Naive B cell (primary cell): ENCODE measurements at regions not wholly inside any gene's neighbourhood (a gene's known extent, or its start where the extent isn't known, plus 50 kb on each side); places are given as distances from the start of the nearest gene placed in this dataset.
A peak's percentile ranks its signal among the peaks of the same experiment; 100 is the strongest.

Experiments
- ATAC-seq, 2 donors: fragments of 150-1000 bp; cut with Tn5 transposase; 2 replicates each; pipeline ENCODE4 v1.10.0; 2021; ENCODE audit warnings: low read depth in 2 of 2, mild to moderate bottlenecking in 2 of 2, moderate library complexity in 2 of 2
- DNase-seq: peaks from one replicate; pipeline ENCODE4 v3.0.0; 2022
- H3K27ac Mint-ChIP-seq, 6 donors: one replicate each; pipeline ENCODE4 v1.8.0; 2020 to 2022; ENCODE audit warnings: mild to moderate bottlenecking in 6 of 6, mixed read lengths in 6 of 6, moderate library complexity in 5 of 6, inconsistent platforms in 2 of 6
- H3K27me3 Mint-ChIP-seq, 3 donors: one replicate each; pipeline ENCODE4 v1.8.0; 2021 to 2022; ENCODE audit warnings: mixed read lengths in 3 of 3, mild to moderate bottlenecking in 1 of 3
- H3K36me3 Mint-ChIP-seq, 2 donors: one replicate each; pipeline ENCODE4 v1.8.0; 2020 to 2022; ENCODE audit warnings: mixed read lengths in 2 of 2, inconsistent platforms in 1 of 2, mild to moderate bottlenecking in 1 of 2
- H3K4me1 Mint-ChIP-seq, 3 donors: one replicate each; pipeline ENCODE4 v1.8.0; 2020 to 2022; ENCODE audit warnings: mixed read lengths in 3 of 3, inconsistent platforms in 1 of 3, mild to moderate bottlenecking in 1 of 3, moderate library complexity in 1 of 3
- H3K4me3 Mint-ChIP-seq, 8 donors: one replicate each; pipeline ENCODE4 v1.8.0; 2020 to 2022; ENCODE audit warnings: mild to moderate bottlenecking in 8 of 8, mixed read lengths in 8 of 8, moderate library complexity in 8 of 8, inconsistent platforms in 2 of 8
- H3K9me3 Mint-ChIP-seq, 7 donors: one replicate each; pipeline ENCODE4 v1.8.0; 2020 to 2022; ENCODE audit warnings: mixed read lengths in 7 of 7, mild to moderate bottlenecking in 5 of 7, inconsistent platforms in 2 of 7, moderate library complexity in 1 of 7

GRCh38 chr5:145708169-145708568, 127.0 kb downstream of the PRELID2 start:
- ATAC-seq: no peak
- Mint-ChIP-seq H3K36me3 (no peaks in the 10 kb centered on the region), H3K4me1 (no peaks in the 10 kb centered on the region), H3K27me3 (no peaks in the 10 kb centered on the region), H3K4me3 (no peak overlapping the region), H3K9me3 (no peaks in the 10 kb centered on the region), H3K27ac (no peak overlapping the region)
- DNase-seq: no peak

- Mint-ChIP-seq H3K27me3 (no peaks in the 10 kb centered on the region), H3K27ac (no peak overlapping the region), H3K36me3 (no peaks in the 10 kb centered on the region), H3K9me3 (no peaks in the 10 kb centered on the region), H3K4me3 (no peak overlapping the region), H3K4me1 (no peaks in the 10 kb centered on the region)
- DNase-seq (no peak), ATAC-seq (no peak)
These were observed 130.4 kb downstream of the PRELID2 start for GRCh38 chr5:145704724-145705123.

- DNase-seq (no peak), ATAC-seq (no peak)
- H3K27ac Mint-ChIP-seq: no peak overlapping the region
- H3K36me3 Mint-ChIP-seq: no peaks in the 10 kb centered on the region
- H3K27me3 Mint-ChIP-seq: no peaks in the 10 kb centered on the region
- no peak overlapping the region for H3K4me3 Mint-ChIP-seq
- no peaks in the 10 kb centered on the region for H3K4me1 Mint-ChIP-seq
- H3K9me3 Mint-ChIP-seq: no peaks in the 10 kb centered on the region
These were observed 131.3 kb downstream of the PRELID2 start for GRCh38 chr5:145703856-145704255.

GRCh38 chr5:145701404-145701803, 133.7 kb downstream of the PRELID2 start:
- Mint-ChIP-seq H3K4me1 (no peaks in the 10 kb centered on the region), H3K27ac (no peak overlapping the region), H3K27me3 (no peaks in the 10 kb centered on the region), H3K9me3 (no peaks in the 10 kb centered on the region), H3K4me3 (no peak overlapping the region), H3K36me3 (no peaks in the 10 kb centered on the region)
- ATAC-seq (no peak), DNase-seq (no peak)

- DNase-seq: no peak
- H3K4me3 Mint-ChIP-seq: no peak overlapping the region
- no peak for ATAC-seq
- H3K36me3 Mint-ChIP-seq: no peaks in the 10 kb centered on the region
- H3K9me3 Mint-ChIP-seq: no peaks in the 10 kb centered on the region
- no peaks in the 10 kb centered on the region for H3K4me1 Mint-ChIP-seq
- no peak overlapping the region for H3K27ac Mint-ChIP-seq
- no peaks in the 10 kb centered on the region for H3K27me3 Mint-ChIP-seq
These were observed 135.3 kb downstream of the PRELID2 start for GRCh38 chr5:145699846-145700245.

- Mint-ChIP-seq H3K36me3 (no peaks in the 10 kb centered on the region), H3K27ac (no peak overlapping the region), H3K27me3 (no peaks in the 10 kb centered on the region), H3K4me1 (no peaks in the 10 kb centered on the region), H3K4me3 (no peak overlapping the region), H3K9me3 (no peaks in the 10 kb centered on the region)
- no peak for ATAC-seq
- DNase-seq: no peak
These were observed 137.7 kb downstream of the PRELID2 start for GRCh38 chr5:145697251-145697990.

GRCh38 chr5:145689235-145689634, 145.9 kb downstream of the PRELID2 start:
- DNase-seq: peak; percentile 27
- Mint-ChIP-seq H3K9me3 (peaks cover 0 to 2% (median 0%) of the 10 kb centered on the region in 7 donors), H3K36me3 (no peaks in the 10 kb centered on the region), H3K4me3 (peak overlapping the region in 1 of 8 donors; percentile 18), H3K4me1 (peaks cover 11 to 18% (median 14%) of the 10 kb centered on the region in 3 donors), H3K27ac (peak overlapping the region in 3 of 6 donors; percentile 13 to 83 (median 43)), H3K27me3 (no peaks in the 10 kb centered on the region)
- peak; percentile 84 to 97 for ATAC-seq

- no peaks in the 10 kb centered on the region for H3K36me3 Mint-ChIP-seq
- no peak for DNase-seq
- H3K27me3 Mint-ChIP-seq: no peaks in the 10 kb centered on the region
- no peak for ATAC-seq
- H3K27ac Mint-ChIP-seq: no peak overlapping the region
- H3K4me3 Mint-ChIP-seq: no peak overlapping the region
- peaks cover 0 to 2% (median 0%) of the 10 kb centered on the region in 7 donors for H3K9me3 Mint-ChIP-seq
- peaks cover 11 to 18% (median 14%) of the 10 kb centered on the region in 3 donors for H3K4me1 Mint-ChIP-seq
These were observed 147.2 kb downstream of the PRELID2 start for GRCh38 chr5:145687943-145688342.

GRCh38 chr5:145685417-145685816, 149.7 kb downstream of the PRELID2 start:
- H3K4me1 Mint-ChIP-seq: peaks cover 11 to 18% (median 14%) of the 10 kb centered on the region in 3 donors
- no peak for ATAC-seq
- H3K4me3 Mint-ChIP-seq: no peak overlapping the region
- H3K9me3 Mint-ChIP-seq: peaks cover 0 to 2% (median 0%) of the 10 kb centered on the region in 7 donors
- no peaks in the 10 kb centered on the region for H3K36me3 Mint-ChIP-seq
- no peaks in the 10 kb centered on the region for H3K27me3 Mint-ChIP-seq
- no peak overlapping the region for H3K27ac Mint-ChIP-seq
- DNase-seq: no peak

- Mint-ChIP-seq H3K36me3 (no peaks in the 10 kb centered on the region), H3K27ac (no peak overlapping the region), H3K4me1 (peaks cover 0 to 3% (median 0%) of the 10 kb centered on the region in 3 donors), H3K9me3 (peaks cover 0 to 2% (median 0%) of the 10 kb centered on the region in 7 donors), H3K27me3 (no peaks in the 10 kb centered on the region), H3K4me3 (no peak overlapping the region)
- ATAC-seq: no peak
- no peak for DNase-seq
These were observed 151.7 kb downstream of the PRELID2 start for GRCh38 chr5:145683431-145683830.

GRCh38 chr5:145682197-145682899, 152.8 kb downstream of the PRELID2 start:
- no peak overlapping the region for H3K27ac Mint-ChIP-seq
- no peaks in the 10 kb centered on the region for H3K27me3 Mint-ChIP-seq
- ATAC-seq (no peak), DNase-seq (no peak)
- no peaks in the 10 kb centered on the region for H3K4me1 Mint-ChIP-seq
- peaks cover 0 to 2% (median 0%) of the 10 kb centered on the region in 7 donors for H3K9me3 Mint-ChIP-seq
- H3K4me3 Mint-ChIP-seq: no peak overlapping the region
- no peaks in the 10 kb centered on the region for H3K36me3 Mint-ChIP-seq

GRCh38 chr5:145681686-145682085, 153.5 kb downstream of the PRELID2 start:
- ATAC-seq: peak in 1 of 2 donors; percentile 46

GRCh38 chr5:145681216-145681615, 153.9 kb downstream of the PRELID2 start:
- H3K27ac Mint-ChIP-seq: no peak overlapping the region
- H3K36me3 Mint-ChIP-seq: no peaks in the 10 kb centered on the region
- peaks cover 0 to 2% (median 0%) of the 10 kb centered on the region in 7 donors for H3K9me3 Mint-ChIP-seq
- H3K4me3 Mint-ChIP-seq: no peak overlapping the region
- DNase-seq (no peak), ATAC-seq (no peak)
- no peaks in the 10 kb centered on the region for H3K27me3 Mint-ChIP-seq
- H3K4me1 Mint-ChIP-seq: no peaks in the 10 kb centered on the region

More at GRCh38 chr5:145681686-145682085, 153.5 kb downstream of the PRELID2 start:
- peak; percentile 16 for DNase-seq
- Mint-ChIP-seq H3K4me1 (no peaks in the 10 kb centered on the region), H3K27me3 (no peaks in the 10 kb centered on the region), H3K9me3 (peaks cover 0 to 2% (median 0%) of the 10 kb centered on the region in 7 donors), H3K36me3 (no peaks in the 10 kb centered on the region), H3K27ac (no peak overlapping the region), H3K4me3 (no peak overlapping the region)

GRCh38 chr5:145680767-145681166, 154.4 kb downstream of the PRELID2 start:
- Mint-ChIP-seq H3K4me1 (no peaks in the 10 kb centered on the region), H3K27me3 (no peaks in the 10 kb centered on the region), H3K4me3 (no peak overlapping the region), H3K36me3 (no peaks in the 10 kb centered on the region), H3K9me3 (no peaks in the 10 kb centered on the region), H3K27ac (peak overlapping the region in 1 of 6 donors; percentile 29)
- no peak for ATAC-seq
- DNase-seq: no peak
